RPMI8226 (cell line): ENCODE measurements at regions not wholly inside any gene's neighbourhood (a gene's known extent, or its start where the extent isn't known, plus 50 kb on each side); places are given as distances from the start of the nearest gene placed in this dataset.
"Not testable (repeated sequence)": the region's sequence is repeated elsewhere in the genome, so short reads cannot be mapped to it uniquely, and the experiment has no call there.

Source experiments
- DNase-seq: peaks from one replicate; pipeline ENCODE4 v3.0.0-alpha.2; 2015

- no peak for DNase-seq
Observed at GRCh38 chr4:159950707-159951106, 847.8 kb downstream of the RAPGEF2 start.

DNA sequence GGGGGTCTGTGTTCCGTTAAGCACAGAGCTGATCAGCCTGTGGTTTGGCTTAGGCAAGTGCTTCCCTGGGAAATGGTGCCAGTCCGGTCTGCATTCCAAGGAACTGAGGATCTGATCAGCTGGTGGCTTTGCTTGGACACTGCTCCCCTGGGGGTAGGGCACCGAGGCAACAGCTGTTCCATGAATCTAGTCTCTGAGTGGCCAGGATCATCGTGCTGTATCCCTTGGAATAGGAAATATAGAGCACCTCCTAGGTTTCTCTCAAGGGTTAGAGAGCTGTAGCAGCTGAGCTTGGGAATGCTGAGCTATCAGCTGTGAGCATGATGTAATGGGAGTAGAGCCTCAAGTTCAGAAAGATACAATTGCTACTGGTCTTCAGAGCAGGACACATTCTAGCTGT is 863.9 kb downstream of the RAPGEF2 start:
- no peak for DNase-seq

DNA sequence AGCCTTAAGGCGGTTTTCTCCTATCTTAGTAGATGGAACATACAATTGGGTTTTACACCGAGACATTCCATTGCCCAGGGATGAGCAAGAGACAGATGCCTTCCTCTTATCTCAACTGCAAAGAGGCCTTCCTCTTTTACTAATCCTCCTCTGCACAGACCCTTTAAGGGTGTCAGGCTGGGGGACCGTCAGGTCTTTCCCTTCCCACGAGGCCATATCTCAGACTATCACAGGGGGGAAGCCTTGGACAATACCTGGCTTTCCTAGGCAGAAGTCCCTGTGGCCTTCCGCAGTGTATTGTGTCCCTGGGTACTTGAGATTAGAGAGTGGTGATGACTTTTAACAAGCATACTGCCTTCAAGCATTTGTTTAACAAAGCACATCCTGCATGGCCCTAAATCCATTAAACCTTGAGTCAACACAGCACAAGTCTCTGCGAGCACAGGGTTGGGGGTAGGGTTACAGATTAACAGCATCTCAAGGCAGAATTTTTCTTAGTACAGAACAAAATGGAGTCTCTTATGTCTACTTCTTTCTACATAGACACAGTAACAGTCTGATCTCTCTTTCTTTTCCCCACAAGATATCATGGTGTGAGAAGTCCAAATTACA is 874.1 kb downstream of the RAPGEF2 start:
- DNase-seq = not testable (repeated sequence)

DNA sequence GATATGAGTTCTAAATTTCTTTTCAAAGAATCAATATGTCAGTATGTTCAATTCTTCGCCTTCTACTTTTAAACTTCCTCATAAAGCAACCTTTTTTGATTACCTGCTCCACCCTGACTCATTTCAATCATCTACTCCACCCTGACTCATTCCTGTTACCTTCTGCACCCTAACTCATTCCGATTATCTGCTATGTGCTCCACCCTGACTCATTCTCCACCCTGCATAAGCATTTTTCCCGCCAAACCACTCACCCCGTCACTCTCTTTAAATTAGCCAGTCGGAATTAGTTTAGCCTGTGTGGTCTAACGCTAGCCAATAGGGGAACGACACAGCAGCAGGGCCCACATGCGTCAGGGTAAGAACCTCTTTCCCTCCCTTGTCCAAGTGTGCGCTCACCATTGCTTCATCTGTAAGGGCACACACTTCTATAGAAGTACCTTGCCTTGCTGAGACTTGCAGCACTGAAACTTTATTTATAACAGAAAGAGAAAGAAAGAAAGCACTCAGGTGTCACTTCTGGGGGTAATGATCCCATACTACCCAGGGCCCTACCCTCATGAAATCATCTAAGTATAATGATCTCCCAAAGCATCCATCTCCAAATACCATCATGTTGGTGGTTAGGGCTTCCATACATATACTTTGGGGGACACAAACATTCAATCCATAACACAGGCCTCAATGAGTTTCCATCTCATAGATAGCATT is 875.2 kb downstream of the RAPGEF2 start:
- DNase-seq = no peak

- no peak for DNase-seq
Observed at GRCh38 chr4:159979351-159979750, 876.5 kb downstream of the RAPGEF2 start.

GRCh38 chr4:159979953-159980352 is 877.1 kb downstream of the RAPGEF2 start:
- no peak for DNase-seq

GRCh38 chr4:159980826-159981468 is 878.1 kb downstream of the RAPGEF2 start:
- no peak for DNase-seq

GRCh38 chr4:159981469-159981856 is 878.6 kb downstream of the RAPGEF2 start:
- DNase-seq = no peak

DNA sequence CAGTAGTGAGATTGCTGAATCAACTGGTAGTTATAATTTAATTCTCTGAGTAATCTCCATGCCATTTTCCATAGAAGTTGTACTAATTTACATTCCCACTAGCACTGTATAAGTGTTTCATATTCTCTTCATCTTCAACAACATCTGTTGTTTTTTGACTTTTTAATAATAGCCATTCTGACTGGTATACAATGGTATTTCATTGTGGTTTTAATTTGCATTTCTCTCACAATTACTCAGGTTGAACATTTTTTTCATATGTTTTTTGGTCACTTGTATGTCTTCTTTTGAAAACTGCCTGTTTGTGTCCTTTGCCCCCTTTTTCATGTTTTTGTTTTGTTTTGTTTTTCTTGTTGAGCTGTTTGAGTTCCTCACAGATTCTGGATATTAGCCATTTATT is 880.2 kb downstream of the RAPGEF2 start:
- no peak for DNase-seq

GRCh38 chr4:160009656-160010493 is 907.0 kb downstream of the RAPGEF2 start:
- no peak for DNase-seq

DNA sequence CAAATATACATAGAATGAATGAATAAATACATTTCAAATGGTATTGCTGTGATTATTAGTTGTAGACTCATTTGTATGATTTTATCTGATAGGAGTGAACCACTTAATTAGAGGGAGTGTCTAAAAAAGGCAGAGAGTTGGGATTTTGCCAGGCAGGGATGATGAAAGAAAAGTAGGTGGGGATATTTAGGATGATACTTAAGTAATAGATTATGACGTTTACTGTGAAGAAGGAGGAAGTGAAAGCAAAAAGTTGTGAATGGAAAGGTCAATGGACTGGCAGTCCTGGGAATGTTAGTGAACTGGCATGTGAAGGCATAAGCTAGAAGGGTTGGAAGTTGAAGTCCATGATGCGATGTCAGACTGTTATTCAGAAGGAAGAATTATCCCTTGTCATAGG is 917.1 kb downstream of the RAPGEF2 start:
- DNase-seq = no peak

- no peak for DNase-seq
Observed at GRCh38 chr4:160020804-160021203, 917.9 kb downstream of the RAPGEF2 start.

GRCh38 chr4:160021870-160022269 is 919.0 kb downstream of the RAPGEF2 start:
- DNase-seq = no peak

GRCh38 chr4:160026721-160027120 is 923.8 kb downstream of the RAPGEF2 start:
- DNase-seq = peak; percentile 36

- DNase-seq = no peak
Observed at GRCh38 chr4:160034501-160034900, 931.6 kb downstream of the RAPGEF2 start.

GRCh38 chr4:160038615-160039014 is 935.7 kb downstream of the RAPGEF2 start:
- DNase-seq = no peak

GRCh38 chr4:160044693-160045092 is 941.8 kb downstream of the RAPGEF2 start:
- peak; percentile 72 for DNase-seq

GRCh38 chr4:160082432-160083207 is 979.7 kb downstream of the RAPGEF2 start:
- no peak for DNase-seq

DNA sequence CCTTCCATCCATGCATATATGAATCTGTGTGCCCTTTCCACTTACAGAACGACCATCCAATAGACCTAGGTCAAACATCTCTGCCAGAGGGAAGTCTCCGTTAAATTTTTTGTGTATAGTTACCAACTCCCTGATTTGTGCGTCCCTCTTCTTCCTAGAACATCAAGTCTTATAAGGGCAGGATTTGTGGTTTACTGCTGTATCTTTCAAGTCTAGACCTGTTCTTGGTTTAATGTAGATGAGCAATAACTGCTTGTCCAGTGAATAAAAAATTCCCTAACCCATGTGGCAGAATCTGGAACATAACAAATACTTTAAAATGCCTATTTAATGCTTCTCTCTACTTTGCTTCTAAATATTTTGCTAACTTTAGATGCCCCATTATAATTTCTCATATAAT is 988.8 kb downstream of the RAPGEF2 start:
- no peak for DNase-seq

DNA sequence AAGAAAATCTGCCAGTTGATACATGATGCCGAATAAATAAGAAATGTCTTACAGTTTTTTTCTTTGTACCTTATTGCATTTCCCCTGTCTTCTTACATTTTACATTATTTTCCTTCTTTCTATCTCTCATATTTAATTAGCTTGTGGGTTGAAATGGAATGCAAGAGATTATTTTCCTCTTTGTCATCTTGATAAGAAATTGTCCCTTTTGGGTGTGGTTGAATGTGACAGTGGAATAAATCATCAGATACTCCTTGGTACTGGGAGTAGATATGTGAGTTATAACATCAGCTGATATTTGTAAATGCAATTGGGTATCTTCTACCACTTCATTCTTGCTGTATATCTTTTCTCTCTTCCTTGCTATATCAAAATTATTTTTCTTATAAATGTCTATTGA is 997.4 kb downstream of the RAPGEF2 start:
- no peak for DNase-seq

DNA sequence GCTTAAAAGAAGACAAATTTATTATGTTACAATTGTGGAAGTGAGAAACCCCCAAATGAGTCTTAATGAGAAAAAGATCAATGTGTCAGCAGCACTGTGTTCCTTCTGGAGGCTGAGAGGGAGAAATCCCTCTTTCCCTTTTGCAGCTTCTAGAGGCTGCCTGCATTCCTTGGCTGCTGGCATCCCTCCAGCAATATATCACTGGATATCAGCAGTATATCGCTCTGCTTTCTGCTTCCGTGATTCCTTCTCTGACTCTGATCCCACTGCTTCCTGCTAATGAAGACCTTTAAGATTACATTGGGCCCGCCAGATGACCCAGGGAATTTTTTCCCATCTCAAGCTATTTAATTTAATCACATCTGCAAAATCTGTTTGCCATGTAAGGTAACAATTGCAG is 1008.0 kb downstream of the RAPGEF2 start:
- no peak for DNase-seq

GRCh38 chr4:160117686-160118085 is 1014.8 kb downstream of the RAPGEF2 start:
- DNase-seq = no peak
